ENCODE measurements at regions not wholly inside any gene's neighbourhood (a gene's known extent, or its start where the extent isn't known, plus 50 kb on each side); places are given as distances from the start of the nearest gene placed in this dataset.

DNA sequence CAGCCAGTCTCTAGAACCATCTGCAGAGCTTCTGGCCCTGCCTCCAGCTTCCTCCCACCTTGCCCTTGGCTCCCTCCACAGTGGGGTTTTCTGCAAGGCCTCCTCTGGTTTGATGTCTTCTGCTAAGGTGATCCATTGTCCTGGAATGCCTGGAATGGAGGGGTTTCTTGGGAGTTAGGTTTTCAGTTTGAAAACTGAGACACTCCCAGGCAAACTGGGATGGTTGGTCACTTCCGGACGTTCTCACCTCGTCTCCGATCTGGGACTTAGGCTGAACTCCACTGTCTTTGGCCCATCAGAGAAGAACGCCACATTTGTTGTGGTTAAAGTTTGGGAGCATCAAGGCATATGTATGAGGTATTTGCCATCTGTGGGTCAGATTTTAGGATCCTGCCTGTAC lies 77.4 kb upstream of the KLHL25 start:
- TF ChIP-seq, protein P1, sequence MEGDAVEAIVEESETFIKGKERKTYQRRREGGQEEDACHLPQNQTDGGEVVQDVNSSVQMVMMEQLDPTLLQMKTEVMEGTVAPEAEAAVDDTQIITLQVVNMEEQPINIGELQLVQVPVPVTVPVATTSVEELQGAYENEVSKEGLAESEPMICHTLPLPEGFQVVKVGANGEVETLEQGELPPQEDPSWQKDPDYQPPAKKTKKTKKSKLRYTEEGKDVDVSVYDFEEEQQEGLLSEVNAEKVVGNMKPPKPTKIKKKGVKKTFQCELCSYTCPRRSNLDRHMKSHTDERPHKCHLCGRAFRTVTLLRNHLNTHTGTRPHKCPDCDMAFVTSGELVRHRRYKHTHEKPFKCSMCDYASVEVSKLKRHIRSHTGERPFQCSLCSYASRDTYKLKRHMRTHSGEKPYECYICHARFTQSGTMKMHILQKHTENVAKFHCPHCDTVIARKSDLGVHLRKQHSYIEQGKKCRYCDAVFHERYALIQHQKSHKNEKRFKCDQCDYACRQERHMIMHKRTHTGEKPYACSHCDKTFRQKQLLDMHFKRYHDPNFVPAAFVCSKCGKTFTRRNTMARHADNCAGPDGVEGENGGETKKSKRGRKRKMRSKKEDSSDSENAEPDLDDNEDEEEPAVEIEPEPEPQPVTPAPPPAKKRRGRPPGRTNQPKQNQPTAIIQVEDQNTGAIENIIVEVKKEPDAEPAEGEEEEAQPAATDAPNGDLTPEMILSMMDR (IDR thresholded peaks at IDR 0.05; ENCODE audit: insufficient read depth, low read depth, low read length, missing control alignments), result no peak
- DNase-seq (ENCODE audit: low read depth), result no peak
- no peak overlapping the region for H3K4me3 ChIP-seq (ENCODE audit: low read depth, low read length)

GRCh38 chr15:85874236-85874635 lies 79.5 kb upstream of the KLHL25 start:
- no peak overlapping the region for H3K4me3 ChIP-seq (ENCODE audit: low read depth, low read length)
- TF ChIP-seq, protein P1 (IDR thresholded peaks at IDR 0.05; ENCODE audit: insufficient read depth, low read depth, low read length, missing control alignments), result no peak
- no peak for DNase-seq (ENCODE audit: low read depth)

DNA sequence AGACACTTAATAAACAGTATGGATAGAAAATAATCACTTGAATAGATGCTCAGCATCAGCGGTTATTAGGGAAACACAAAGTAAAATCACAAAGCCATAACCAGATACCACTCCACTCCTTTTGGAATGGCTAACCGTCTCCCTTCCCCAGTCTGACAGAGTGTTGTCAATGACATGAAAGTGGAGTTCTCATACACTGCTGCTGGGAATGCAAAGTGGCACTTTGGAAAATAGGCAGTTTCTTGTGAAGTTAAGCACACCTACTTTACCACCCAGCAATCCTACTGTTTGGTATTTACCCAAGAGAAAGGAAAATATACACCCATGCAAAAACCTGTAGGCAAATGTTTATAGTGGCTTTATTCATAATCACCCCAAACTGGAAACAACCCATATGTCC lies 81.0 kb upstream of the KLHL25 start:
- no peak for DNase-seq (ENCODE audit: low read depth)
- H3K4me3 ChIP-seq (ENCODE audit: low read depth, low read length), result no peak overlapping the region
- TF ChIP-seq, protein P1 (IDR thresholded peaks at IDR 0.05; ENCODE audit: insufficient read depth, low read depth, low read length, missing control alignments), result no peak

GRCh38 chr15:85878828-85879225 lies 84.1 kb upstream of the KLHL25 start:
- TF ChIP-seq, protein P1 (IDR thresholded peaks at IDR 0.05; ENCODE audit: insufficient read depth, low read depth, low read length, missing control alignments), result no peak
- DNase-seq (ENCODE audit: low read depth), result no peak
- no peak overlapping the region for H3K4me3 ChIP-seq (ENCODE audit: low read depth, low read length)

DNA sequence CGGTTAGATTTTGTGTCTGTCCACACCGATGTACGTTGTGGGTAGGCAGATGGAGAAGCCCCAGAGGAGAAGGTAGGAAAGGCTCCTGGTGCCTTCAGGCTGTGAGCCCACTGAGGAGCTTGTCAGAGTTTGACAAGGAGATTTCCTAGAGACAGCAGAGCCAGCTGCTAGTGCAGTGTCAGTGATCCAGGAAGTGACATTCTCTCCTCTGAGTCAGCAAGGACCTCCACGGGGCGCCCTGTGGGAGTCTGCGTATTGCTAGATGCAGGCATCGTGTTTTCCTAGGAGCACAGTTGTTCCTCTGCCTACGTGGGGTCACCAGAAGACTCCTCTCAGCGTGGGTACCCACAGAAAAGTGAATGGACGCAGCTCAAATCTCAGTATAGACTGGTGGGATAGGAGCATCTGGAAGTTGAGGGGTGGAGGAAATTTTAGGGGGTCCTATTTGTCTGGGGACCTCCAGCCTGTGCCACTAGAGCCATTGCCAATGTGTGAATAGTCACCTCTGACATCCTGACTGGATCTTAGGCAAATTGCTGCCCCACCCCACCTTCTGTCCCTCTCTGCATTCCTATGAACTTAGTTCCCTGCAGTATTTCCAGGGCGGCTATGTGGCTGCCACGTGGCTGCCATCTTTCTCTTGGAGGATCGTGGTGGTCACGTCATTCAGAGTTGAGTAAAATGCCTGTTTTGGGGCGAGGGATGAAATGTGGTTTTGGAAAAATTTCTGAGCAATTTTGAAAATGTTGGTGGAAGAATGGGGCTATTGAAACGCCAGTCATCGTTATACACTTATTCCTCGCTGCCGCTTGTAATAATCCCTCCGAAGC lies 84.8 kb upstream of the KLHL25 start:
- no peak for DNase-seq (ENCODE audit: low read depth)
- TF ChIP-seq, protein P1 (IDR thresholded peaks at IDR 0.05; ENCODE audit: insufficient read depth, low read depth, low read length, missing control alignments), result no peak
- no peak overlapping the region for H3K4me3 ChIP-seq (ENCODE audit: low read depth, low read length)

DNA sequence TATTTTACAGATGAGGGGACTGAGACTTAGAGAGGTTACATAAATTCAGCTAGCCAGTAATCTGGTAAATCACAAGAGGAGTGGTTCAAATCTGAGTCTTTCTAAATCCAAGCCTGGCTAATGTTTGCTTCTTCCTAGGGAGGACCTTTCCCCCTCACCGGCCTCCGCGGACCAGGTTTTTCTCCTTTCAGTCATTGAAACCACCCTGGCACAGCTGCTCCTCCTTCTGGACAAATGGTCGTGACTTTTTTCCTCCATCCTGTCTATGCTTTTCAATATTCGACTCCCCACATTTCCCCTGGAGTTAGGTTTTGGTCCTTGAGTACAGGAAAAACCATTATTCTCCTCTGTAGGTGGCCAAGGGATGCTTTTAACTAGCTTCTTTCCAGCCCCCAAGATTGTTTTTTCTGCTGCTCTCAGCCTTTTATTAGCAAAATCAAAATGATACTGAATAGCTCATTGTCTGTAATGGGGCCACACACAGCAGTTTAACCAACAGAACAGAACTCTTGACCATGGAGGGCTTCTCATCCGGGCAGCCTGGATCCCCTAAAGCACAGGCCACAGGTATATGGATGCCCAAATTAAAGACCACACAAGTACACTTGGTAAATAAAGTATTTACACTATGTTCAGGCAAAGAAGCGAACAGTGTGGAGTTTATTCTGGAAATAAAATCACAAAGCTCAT lies 85.9 kb upstream of the KLHL25 start:
- TF ChIP-seq, protein P1 (IDR thresholded peaks at IDR 0.05; ENCODE audit: insufficient read depth, low read depth, low read length, missing control alignments), result no peak

More for the DNA sequence above, 85.9 kb upstream of the KLHL25 start:
- DNase-seq (ENCODE audit: low read depth), result no peak
- H3K4me3 ChIP-seq (ENCODE audit: low read depth, low read length), result no peak overlapping the region
